Astrocyte (in vitro differentiated cells and primary cell): ENCODE measurements at regions not wholly inside any gene's neighbourhood (a gene's known extent, or its start where the extent isn't known, plus 50 kb on each side); places are given as distances from the start of the nearest gene placed in this dataset.
"Not testable (repeated sequence)": the region's sequence is repeated elsewhere in the genome, so short reads cannot be mapped to it uniquely, and the experiment has no call there.

Experiments used
- CTCF ChIP-seq: IDR thresholded peaks from 2 replicates; pipeline ENCODE4 v1.5.1; 2011; ENCODE audit warnings: low read depth, mild to moderate bottlenecking, inconsistent platforms, low read length, moderate library complexity; ENCODE audit not compliant: insufficient read depth
- EZH2 ChIP-seq: IDR thresholded peaks from 2 replicates; pipeline ENCODE4 v1.6.1; 2012; ENCODE audit warnings: mild to moderate bottlenecking, low read length, inconsistent platforms; ENCODE audit not compliant: insufficient read depth

GRCh38 chr1:120308940-120309578 is 105.8 kb upstream of the NBPF8 start:
- not testable (repeated sequence) for TF ChIP-seq CTCF, EZH2
